GM18867 (cell line): ENCODE measurements at regions not wholly inside any gene's neighbourhood (a gene's known extent, or its start where the extent isn't known, plus 50 kb on each side); places are given as distances from the start of the nearest gene placed in this dataset.

Experiments used
- ATAC-seq: cut with Tn5 transposase; IDR thresholded peaks from one replicate; pipeline ENCODE4 v1.9.1; 2021; ENCODE audit warnings: mild to moderate bottlenecking, moderate library complexity; ENCODE audit not compliant: unreplicated experiment

DNA sequence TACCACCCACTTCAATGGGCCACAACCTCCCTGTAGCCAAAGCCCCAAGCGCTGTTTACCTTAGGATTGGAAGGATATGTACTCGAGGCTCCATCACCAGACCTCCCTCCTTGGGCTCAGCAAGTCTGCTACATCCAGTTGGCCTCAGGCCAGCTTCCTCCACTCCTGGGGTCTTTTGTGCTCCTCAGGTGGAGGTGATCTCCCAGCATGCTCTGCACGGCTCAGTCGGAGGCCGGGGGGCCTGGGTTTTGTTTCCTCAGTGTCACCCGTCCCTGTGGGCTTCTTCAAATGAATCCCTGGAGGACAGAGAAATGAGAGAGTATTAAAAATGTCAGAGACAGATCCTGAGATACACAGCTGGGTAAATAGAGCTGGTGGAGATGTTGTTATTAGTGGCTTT, 723.1 kb upstream of the TBX3 start:
- no peak for ATAC-seq

DNA sequence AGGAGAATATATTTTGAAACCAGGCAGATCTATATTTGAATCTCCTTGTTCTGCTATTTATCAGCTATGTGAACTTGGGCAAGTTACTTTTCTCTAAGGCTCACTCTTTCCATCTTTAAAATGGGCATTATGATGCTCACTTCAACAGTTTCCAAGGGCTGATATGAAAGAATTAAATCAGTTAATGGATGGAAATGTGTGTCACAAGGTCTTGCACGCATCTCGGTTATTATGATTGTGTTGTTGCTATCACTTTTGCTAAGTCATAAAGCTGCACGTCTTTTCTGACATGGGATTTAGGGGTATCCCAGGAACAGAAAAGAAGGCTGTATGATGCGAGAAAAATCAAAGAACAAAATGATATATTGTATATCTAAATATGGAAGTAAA, 721.5 kb upstream of the TBX3 start:
- no peak for ATAC-seq

DNA sequence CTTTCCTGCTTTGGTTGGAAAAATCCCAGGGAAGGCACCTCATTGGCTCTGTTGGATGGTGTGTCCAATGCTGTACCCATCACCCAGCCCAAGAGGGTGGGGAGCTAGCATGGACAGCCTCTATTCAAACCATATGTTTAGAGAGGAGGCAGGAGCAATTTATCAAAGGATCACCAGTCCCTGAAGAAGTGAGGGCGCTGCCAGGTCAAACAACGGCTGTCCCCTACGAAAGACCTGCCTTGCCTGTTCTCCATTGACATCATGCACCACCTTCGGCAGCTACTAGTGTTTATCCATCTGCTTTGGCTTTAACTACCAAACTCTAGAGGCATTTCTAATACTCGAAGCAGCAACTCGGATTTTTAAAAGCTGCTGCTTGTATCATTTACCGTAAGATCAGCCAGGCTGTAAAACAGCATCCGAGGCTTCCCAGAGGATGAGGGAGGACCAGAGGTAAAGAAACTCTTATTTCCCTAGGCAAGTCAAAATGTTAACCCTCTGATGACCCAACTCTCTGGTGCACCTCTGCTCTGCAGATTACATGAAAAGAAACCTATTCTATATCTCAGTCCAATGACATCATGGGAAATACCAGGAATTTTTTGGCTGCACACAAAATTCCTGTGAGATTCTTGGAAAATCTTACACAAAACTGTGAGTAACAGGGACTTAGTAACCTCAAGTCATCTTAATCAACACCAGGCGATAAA, 720.9 kb upstream of the TBX3 start:
- ATAC-seq: no peak

DNA sequence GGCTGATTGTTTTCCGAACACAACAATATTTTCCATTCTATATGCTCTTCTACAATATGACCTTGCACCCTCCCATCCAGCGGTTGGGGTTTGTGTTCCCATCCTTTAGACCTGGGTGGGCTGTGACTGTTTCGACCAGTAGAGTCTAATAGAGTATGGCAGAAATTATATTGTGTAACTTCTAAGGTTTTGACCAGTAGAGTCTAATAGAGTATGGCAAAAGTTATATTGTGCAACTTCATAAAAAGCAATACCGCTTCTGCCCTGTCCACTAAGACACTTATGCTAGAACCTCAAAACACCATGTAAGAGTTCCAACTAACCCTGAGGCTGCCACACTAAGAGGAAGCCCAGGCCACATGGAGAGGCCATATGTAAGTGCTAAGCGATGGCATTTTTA, 719.7 kb upstream of the TBX3 start:
- ATAC-seq: no peak

DNA sequence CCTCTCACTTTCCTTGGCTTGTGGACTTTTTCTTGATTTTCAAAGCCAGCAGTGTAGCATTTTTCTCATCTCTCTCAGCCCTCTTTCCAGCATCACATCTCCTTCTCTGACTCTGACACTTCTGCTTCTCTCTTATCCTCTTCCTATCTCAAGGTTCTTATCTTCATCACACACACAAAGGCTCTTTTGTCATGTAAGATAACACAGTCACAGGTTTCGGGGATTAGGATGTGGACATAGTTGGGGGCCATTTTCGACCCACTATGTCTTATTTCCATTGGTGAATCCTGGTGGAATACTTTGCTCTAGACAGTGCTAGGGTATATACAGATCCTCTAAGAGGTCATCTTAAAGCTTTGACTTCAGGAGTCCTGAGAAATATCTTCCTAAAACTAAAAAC, 719.3 kb upstream of the TBX3 start:
- ATAC-seq: no peak

DNA sequence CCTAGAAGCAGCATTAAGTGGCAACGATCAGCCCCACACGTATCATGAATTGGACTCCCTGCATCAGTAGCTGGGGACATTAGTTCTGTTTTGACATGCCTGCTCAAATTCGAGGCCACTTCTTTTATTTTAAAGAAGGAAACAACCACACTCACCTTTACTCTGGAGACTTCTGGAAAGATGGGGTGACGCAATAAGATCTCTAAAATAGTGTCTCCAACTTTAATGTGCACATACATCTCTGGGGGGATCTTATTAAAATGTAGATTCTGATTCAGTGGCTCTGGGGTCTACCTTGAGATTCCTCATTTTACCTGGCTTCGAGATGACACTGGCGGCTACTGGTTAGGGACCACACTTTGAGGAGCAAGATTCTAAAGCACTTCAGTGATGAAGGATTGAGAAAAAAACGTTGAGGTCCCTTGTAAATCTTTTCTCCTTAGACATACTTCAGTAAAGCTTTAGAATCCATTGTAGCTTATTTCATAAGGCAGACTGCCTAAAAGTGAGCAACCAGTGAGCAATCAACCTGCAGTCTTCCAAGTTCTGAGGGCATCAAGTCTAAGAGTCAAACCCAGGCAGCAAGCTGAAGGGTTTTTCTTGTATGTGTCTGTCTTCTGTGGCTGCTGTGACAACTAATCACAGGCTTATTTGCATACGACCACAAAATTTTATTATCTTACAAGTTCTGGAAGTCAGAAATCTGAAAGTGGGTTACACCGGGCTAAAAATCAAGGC, 718.6 kb upstream of the TBX3 start:
- no peak for ATAC-seq

DNA sequence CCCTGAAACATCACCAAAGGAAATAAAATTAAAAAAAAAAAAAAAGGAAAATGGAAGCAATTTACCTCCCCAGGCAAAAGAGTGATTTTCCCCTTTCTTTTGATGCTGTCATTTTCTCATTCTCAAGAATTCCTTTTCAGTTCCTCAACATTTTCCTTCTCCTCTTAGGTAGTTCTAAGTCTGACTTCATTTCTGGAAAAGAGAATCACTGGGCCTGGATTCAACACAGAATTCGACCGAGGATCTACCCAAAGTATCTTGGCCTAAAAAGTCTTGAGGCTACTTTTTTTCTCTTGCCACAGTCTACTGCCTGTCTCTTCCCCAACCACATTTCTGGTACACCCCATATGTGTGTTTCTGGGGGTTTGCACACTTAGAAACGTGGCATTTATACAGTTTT, 717.8 kb upstream of the TBX3 start:
- no peak for ATAC-seq

DNA sequence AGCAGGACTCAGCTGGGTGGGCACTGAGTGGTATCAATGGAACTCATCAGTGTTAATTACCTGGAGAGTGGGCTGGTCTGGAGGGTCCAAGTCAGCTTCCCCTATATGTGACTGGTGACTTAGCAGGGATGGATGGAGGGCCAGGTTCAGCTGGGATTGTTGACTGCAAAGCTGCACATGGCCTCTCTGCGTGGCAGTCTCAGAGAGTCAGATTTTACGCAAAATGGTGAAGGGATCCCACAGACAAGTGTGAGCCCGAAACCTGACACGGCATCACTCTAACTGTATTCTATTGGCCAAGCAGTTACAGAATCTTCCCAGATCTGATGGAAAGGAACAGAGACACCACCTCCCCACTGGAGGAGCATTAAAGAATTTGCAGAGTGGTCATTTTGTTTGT, 716.0 kb upstream of the TBX3 start:
- ATAC-seq: no peak

DNA sequence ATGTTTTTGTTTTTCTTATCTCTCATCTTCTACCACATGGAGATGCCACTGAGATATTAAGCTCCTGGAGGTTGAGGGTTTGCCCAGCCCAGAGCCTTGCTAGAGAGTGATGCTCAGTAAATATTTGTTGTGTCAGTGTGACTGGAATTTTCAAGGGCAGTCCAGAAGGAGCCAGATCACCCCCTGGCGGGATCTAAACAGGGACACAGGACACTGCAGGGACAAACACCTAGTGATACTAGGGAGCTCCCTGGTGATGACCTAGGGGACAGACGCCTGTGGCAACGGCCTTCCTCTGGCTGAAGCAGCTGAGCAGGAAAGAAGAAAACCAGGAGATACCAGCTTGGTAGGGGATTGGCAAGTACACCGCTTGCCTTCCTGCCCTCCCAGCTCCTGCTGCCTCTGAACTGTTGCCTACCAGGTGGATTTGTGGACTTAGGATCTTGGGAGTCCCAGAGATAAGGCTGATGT, 714.4 kb upstream of the TBX3 start:
- ATAC-seq: no peak

DNA sequence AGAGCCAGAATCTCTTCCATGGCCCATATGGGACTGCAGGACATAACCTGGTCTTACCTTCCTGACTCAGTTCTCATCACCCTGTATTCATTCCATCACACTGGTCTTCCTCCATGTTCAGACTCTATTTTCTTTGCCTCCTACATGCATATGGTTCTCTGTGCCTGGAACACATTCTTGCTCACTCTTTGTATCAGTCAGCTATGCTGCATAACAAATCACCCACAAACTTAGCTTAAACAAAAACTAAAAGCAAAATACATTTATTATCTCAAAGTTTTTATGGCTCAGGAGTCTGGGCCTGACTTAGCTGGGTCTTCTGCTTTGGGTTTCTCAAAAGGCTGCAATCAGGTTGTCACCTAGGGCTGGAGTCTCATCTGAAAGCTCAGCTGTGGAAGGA, 712.6 kb upstream of the TBX3 start:
- ATAC-seq: no peak

DNA sequence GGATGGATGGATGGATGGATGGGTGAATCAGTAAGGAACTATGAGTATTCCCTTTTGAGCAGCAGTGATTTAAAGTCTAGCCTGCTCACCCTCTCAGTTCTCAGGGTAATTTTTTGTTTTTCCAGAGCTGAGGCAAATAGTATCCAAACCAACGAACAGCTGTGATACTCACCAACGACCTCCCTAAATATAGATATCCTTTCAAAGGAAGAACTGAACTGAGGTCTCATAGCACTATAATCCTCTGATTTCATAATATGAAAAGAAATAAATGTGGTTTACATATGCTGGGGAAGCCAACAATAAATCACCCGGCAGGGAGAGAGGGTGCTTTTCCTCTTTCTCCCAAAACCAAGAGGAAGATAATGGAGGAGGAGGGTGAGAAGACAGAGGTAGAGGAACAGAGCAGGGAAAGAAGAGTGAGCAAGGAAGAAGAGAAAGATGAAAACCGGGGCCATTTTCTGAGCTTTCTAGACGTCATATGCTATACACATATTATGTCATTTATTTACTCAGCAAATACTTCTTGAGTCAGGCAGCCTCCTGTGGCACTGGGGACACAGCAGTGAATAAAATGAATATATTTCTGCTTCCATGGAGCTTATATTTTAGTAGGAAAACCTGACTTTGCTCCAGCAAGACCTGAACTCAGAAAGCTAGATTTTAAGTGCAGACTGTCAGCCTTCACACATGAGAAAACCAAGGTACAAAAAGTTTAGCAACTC, 710.7 kb upstream of the TBX3 start:
- no peak for ATAC-seq

DNA sequence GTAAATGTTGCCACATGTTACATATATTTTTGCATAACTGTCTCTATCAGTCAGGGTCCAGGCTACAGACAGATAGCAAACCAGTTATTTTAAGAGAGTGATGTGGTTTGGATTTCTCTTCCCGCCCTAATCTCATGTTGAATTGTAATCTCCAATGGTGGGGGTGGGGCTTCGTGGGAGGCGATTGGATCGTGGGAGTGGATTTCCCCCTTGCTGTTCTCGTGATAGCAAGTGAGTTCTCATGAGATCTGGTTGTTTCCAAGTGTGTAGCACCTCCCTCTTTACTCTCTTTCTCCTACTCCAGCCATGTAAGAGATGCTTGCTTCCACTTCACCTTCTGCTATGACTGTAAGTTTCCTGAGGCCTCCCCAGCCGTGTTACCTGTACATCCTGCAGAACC, 704.2 kb upstream of the TBX3 start:
- no peak for ATAC-seq

DNA sequence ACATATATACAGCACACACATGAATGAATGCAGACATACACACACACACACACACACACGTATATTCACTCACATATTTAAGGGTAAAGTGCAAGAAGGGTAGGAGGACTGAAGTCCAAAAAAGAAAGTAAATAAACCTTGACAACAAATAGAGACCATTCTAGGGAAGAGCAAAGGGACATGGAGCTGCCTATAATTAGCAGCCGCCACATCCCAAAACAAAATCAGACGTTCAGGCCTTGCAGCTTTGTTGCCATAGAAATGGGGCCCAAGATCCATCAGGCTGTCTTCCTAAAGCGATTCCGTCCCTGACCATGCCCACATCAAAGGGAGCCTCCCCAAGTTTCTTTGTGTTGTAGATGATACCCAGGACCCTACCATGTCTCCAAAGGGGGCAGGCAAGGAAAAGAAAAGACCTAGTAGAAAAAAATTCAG, 703.5 kb upstream of the TBX3 start:
- ATAC-seq: no peak

DNA sequence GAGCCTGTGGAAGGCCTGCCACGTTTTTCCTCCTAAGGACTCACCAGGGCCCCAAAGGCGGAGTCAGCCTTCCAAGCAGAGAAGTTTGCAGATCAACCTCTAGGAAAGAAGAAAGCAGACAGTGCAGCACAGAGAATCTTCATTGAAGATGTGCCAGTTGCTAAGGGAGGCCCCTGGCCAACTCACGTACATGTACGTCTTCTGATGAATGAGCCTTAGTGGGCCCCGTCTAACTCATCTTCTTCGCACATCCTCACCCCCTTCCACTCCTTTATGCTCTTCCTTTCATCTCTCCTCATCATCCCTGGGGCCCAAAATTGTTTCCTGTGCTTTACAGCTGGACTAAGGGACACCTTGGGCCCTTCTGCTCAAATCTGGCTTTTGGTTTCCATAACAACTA, 703.0 kb upstream of the TBX3 start:
- no peak for ATAC-seq

DNA sequence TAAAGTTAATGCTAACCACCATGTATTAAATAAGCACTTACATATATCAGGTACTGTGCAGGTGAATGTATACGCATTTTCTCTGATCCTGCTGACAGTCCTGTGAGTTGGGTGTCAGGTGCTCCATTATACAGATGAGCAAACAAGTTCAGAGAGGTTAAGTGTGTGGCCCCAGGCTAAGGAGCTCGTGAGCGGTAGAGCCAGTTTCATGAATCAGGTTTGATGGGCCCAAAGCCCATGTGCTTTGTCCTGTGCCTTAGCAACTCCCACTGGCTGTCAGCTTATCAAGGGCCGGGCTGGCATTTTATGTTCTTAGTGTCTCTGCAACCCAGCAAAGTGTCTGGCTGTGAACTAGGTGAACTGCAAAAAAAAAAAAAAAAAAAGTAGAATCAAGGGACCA, 701.2 kb upstream of the TBX3 start:
- ATAC-seq: no peak

DNA sequence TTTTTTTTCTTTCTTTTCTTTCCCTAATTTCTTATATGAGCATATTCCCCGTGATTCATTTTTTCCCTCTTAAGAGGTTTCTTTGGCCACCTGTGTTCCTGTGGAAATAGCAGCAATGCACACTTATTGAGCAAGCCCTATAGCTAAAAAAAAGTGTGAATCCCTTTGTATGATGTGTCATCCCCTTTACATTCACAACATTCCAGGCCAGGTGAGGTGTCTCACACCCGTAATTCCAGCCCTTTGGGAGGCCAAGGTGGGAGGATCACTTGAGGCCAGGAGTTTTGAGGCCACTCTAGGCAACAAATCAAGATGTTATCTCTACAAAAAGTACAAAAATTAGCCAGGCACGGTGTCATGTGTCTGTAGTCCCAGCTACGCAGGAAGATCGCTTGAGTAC, 700.4 kb upstream of the TBX3 start:
- no peak for ATAC-seq

DNA sequence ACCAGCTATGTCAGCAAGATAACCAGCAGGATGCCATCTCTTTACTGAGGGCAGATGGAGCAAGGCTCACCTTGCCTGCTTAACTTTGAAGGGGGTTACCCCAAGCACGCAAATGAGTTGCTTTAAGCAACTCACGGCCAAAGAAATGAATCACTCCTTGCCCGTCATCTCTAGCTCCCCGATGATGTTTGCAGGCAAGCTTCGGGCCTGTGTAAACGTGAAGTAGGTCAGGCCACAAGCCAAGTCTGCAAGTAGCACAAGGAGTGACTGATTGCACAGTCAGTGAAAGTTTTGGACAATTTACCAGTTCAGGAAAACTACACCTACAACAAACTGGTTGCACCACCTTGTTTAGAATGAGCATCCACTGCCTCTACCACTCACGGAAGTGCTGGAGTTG, 699.7 kb upstream of the TBX3 start:
- ATAC-seq: peak; percentile 63

DNA sequence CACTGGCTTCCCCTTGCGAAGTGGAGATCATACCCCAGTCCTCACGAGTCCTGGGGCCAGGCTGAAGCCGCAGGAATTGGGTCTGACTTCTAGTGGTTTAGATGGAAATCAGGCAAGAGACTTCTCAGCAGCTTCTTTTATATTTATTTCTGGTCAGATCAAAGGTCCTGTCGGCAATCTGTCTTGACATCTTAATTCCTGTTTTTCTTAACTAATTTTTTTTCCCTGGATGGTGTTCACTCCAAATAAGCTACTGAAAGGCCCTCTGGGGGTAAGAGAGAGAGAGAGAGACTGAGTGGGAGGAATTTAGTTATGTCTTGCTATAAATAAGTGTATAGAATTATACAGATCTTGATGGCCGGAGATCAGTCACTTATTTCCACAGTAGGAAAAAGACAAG, 698.7 kb upstream of the TBX3 start:
- no peak for ATAC-seq

DNA sequence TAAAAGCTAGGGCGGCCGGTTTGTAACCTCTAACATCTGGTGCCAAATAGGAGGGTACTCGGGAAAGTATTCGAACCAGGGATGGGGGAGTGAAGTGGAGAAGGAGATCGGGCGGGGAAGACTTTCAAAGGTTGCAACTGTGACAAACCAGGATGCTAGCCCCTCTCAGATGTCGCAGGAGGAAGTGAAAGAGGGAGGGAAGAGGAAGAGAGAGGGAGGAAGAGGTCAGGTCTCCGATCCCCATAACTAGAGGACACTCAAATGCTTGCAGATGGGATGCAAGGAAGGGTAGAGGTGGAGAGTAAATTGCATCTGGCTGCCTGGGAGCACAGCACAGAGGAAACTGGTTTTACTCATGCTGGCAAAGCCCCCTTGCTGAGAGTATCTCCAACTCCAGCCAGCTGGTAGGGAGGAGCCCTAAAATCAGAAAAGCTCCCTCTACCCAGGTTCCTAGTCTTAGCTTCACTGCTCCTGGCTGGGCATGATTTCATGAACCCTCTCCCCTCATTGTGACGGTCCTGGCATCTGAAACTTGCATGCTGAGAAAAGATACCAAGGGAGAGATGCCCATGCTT, 696.7 kb upstream of the TBX3 start:
- no peak for ATAC-seq

DNA sequence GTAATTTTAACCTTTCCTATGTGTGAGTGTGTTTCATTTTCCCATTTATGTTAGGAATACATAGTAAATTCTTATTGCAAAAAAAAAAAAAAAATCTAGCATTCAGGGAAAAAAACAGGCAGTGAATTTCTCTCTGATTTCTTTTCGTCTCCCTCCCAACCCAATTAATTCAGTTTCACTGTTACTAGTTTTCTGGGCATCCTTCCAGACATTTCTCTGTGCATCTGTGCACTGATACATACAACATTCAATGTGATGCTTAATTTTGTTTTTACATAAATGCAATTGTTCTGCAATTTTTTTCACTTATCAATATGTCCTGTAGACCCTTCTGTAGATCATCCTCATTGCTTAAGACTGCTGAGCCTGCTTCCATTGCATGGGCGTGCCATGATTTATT, 694.3 kb upstream of the TBX3 start:
- ATAC-seq: no peak

DNA sequence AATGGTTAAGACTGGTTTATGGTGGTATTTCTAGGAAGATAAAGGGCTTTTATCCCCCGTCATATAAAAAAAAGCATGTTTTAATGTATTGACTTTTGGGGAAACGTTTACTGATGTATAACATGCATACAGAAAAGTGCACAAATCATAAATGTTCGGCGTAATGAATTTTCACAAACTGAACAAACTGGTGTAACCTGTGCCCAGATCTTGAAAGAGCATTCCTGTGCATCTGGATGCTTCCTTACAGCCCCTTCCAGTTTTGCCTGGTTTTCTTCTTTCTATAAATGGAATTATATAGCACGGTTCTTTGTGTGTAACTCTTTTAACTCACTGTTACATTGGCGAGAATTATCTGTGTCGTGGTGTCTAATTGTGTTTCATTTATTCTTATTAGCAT, 693.8 kb upstream of the TBX3 start:
- no peak for ATAC-seq

DNA sequence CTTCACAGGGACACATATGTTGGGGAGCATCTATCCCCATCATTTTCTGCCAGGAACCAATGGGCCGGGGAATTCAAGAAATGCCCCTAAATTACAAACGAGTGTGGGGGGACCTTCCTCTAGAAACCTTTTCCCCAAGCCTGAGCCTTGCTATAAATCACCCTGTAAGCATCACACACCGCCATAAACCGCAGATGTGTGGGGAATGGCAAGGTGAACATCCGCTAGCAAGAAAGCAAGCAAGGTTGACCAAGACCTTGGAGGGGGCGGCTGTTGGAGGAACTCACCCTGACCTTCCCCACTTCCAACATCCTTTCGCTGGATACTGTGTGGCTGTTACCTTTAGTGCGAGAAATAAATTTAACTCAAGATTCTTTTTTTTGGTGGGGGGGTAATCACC, 693.3 kb upstream of the TBX3 start:
- no peak for ATAC-seq
